HCT116 (cell line): ENCODE measurements at regions not wholly inside any gene's neighbourhood (a gene's known extent, or its start where the extent isn't known, plus 50 kb on each side); places are given as distances from the start of the nearest gene placed in this dataset.

Experiments
- CEBPB ChIP-seq: IDR thresholded peaks from 2 replicates; pipeline ENCODE4 v1.6.1; 2012; ENCODE audit warnings: low read depth
- EGR1 ChIP-seq: IDR thresholded peaks from 2 replicates; pipeline ENCODE4 v1.6.1; 2012; ENCODE audit warnings: low read depth
- ELF1 ChIP-seq: IDR thresholded peaks from 2 replicates; pipeline ENCODE4 v1.6.1; 2012; ENCODE audit warnings: low read depth, borderline replicate concordance
- EZH2 ChIP-seq: fragments of 200-600 bp; sonication (generic); IDR thresholded peaks from 2 replicates; pipeline ENCODE4 v1.6.1; 2017; ENCODE audit warnings: antibody characterized with exemption, mixed run types
- JUND ChIP-seq: IDR thresholded peaks from 2 replicates; pipeline ENCODE4 v1.6.1; 2012
- POLR2A ChIP-seq: IDR thresholded peaks from 2 replicates; pipeline ENCODE4 v1.7.0; 2011; ENCODE audit warnings: borderline replicate concordance; ENCODE audit not compliant: insufficient read depth, insufficient read length; ENCODE audit errors: extremely low read depth
- SP1 ChIP-seq: IDR thresholded peaks from 2 replicates; pipeline ENCODE4 v1.6.1; 2012; ENCODE audit warnings: low read depth
- TF ChIP-seq, protein P1 (sequence below), 3 experiments: fragments of 200-600 bp in 1 of 3; sonication (generic) in 1 of 3; IDR thresholded peaks in 2 of 3; conservative IDR thresholded peaks in 1 of 3; 2 replicates each; pipeline ENCODE4 v1.5.1; 2012 to 2017; ENCODE audit warnings: low read depth in 2 of 3, low read length in 2 of 3, antibody characterized with exemption in 1 of 3, borderline replicate concordance in 1 of 3, control low read depth in 1 of 3, mild to moderate bottlenecking in 1 of 3, mixed read lengths in 1 of 3, mixed run types in 1 of 3, moderate library complexity in 1 of 3; ENCODE audit not compliant: insufficient read depth in 1 of 3
- TF ChIP-seq, protein P2 (sequence below): IDR thresholded peaks from 2 replicates; pipeline ENCODE4 v1.6.1; 2012

DNA sequence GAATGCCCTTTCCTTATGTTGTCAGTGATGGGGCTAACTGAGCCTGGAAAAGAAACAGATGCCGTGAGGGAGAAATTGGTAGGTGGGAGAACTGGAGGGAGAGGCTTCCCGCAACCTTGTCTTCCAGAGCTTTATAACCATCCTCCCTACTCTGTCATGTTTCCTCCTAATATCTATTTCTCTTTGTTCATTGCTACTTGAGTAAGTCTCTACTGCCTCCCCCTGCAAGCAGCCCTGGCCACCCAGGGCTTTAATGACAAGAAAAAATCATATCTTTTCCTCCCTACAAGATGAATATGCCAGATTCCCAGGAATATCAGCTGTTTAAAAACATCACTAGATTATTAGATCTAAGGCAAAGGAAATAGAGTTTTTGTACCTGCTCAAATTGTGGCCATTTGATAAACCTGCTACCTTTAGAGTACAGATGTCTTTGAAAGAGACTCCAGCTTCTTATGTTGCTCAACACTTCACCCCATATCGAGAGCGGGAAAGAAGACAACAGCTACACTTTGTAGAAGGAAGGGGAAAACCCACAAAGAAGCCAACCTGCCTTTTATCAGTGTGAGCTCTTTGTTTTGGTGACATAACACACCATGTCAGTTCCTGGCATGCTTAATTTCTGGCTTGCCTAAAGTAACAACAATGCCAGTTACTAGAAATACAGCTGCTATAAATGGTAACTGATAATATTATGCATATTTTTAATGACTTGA, 186.6 kb upstream of the LEF1 start:
- TF ChIP-seq, protein P1, sequence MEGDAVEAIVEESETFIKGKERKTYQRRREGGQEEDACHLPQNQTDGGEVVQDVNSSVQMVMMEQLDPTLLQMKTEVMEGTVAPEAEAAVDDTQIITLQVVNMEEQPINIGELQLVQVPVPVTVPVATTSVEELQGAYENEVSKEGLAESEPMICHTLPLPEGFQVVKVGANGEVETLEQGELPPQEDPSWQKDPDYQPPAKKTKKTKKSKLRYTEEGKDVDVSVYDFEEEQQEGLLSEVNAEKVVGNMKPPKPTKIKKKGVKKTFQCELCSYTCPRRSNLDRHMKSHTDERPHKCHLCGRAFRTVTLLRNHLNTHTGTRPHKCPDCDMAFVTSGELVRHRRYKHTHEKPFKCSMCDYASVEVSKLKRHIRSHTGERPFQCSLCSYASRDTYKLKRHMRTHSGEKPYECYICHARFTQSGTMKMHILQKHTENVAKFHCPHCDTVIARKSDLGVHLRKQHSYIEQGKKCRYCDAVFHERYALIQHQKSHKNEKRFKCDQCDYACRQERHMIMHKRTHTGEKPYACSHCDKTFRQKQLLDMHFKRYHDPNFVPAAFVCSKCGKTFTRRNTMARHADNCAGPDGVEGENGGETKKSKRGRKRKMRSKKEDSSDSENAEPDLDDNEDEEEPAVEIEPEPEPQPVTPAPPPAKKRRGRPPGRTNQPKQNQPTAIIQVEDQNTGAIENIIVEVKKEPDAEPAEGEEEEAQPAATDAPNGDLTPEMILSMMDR (IDR thresholded peaks at IDR 0.05 in 2 of 3, conservative IDR thresholded peaks at IDR 0.05 in 1 of 3; ENCODE audit: borderline replicate concordance in 1 of 3, insufficient read depth in 1 of 3, low read depth in 2 of 3, low read length in 2 of 3) = no peak
- TF ChIP-seq, protein P2, sequence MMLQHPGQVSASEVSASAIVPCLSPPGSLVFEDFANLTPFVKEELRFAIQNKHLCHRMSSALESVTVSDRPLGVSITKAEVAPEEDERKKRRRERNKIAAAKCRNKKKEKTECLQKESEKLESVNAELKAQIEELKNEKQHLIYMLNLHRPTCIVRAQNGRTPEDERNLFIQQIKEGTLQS = no peak
- TF ChIP-seq CEBPB (no peak), JUND (no peak), EZH2 (no peak), SP1 (no peak), EGR1 (no peak), POLR2A (no peak), ELF1 (no peak)
